ENCODE measurements at regions not wholly inside any gene's neighbourhood (a gene's known extent, or its start where the extent isn't known, plus 50 kb on each side); places are given as distances from the start of the nearest gene placed in this dataset.

GRCh38 chr2:198351647-198352046 is 547.3 kb downstream of the PLCL1 start:
- DNase-seq = no peak
- Histone ChIP-seq H3K4me3 (no peak overlapping the region), H3K9me3 (no peaks in the 10 kb centered on the region), H3K27me3 (no peaks in the 10 kb centered on the region), H3K27ac (no peak overlapping the region), H3K36me3 (no peaks in the 10 kb centered on the region), H3K4me1 (no peaks in the 10 kb centered on the region)
- no peak for ATAC-seq
- WGBS (ENCODE audit: insufficient coverage, low coverage, low lambda C conversion rate, missing lambda C conversion rate) = 53% methylated on average over 4 of the region's 4 CpGs
- TF ChIP-seq POLR2A (IDR thresholded peaks at IDR 0.05) = no peak
- no peak for TF ChIP-seq CTCF (IDR thresholded peaks at IDR 0.05)
- intact Hi-C loops (cut with DNase I) = no loop called here

DNA sequence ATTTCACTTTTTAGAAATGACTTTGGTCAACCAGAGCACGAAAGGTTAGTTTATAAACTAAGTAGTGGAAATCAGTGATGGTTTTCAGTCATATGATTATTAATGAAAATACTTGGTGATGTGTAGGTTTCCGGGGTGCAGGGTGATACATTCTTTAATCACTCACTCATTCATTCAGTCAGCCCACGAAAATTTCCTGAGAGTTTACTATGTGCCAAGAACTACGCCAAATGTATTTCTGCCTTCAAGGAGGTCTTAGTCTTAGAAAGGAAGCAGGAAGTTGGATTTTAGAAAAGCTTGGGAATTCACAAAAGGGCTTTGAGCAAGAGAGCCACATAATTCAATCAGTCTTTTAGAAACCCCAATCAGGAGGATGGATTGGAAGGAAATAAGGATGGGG is 543.6 kb downstream of the PLCL1 start:
- intact Hi-C loops (cut with DNase I) = no loop called here
- no peak for ATAC-seq
- peaks cover 0 to 4% of the 10 kb centered on the region in 2 donors for H3K27me3 ChIP-seq
- WGBS (ENCODE audit: insufficient coverage, low coverage, low lambda C conversion rate, missing lambda C conversion rate) = 59% methylated on average over 4 of the region's 4 CpGs
- H3K4me3 ChIP-seq = no peak overlapping the region
- no peaks in the 10 kb centered on the region for H3K36me3 ChIP-seq
- no peaks in the 10 kb centered on the region for H3K9me3 ChIP-seq
- no peak for TF ChIP-seq POLR2A (IDR thresholded peaks at IDR 0.05)
- TF ChIP-seq CTCF (IDR thresholded peaks at IDR 0.05) = no peak
- no peak overlapping the region for H3K27ac ChIP-seq
- DNase-seq = no peak
- no peaks in the 10 kb centered on the region for H3K4me1 ChIP-seq

DNA sequence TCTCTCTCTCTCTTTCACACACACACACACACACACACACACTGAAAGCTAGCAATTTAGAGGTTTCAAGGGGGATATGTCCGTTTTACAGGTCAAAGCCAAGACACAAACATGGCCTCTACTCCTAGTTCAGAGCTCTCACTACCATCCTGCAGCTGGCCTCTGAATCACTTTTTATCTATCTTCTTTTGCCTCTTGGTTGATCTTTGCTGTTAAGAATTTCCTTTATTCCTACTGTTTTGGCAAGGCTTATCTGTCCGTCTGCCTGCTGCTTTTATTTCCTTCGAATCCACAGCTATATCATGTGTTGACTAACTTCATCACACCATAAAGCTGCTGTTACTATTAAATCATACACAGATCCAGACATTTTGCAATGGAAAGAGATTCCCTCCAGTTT is 543.0 kb downstream of the PLCL1 start:
- Histone ChIP-seq H3K4me1 (no peaks in the 10 kb centered on the region), H3K36me3 (no peaks in the 10 kb centered on the region), H3K27ac (no peak overlapping the region), H3K27me3 (peaks cover 0 to 4% of the 10 kb centered on the region in 2 donors), H3K4me3 (no peak overlapping the region), H3K9me3 (no peaks in the 10 kb centered on the region)
- DNase-seq (no peak), ATAC-seq (no peak)
- WGBS (ENCODE audit: insufficient coverage, low coverage, low lambda C conversion rate, missing lambda C conversion rate) = 37% methylated on average over 3 of the region's 3 CpGs
- TF ChIP-seq POLR2A (IDR thresholded peaks at IDR 0.05) = no peak
- TF ChIP-seq CTCF (IDR thresholded peaks at IDR 0.05) = no peak
- intact Hi-C loops (cut with DNase I) = no loop called here

DNA sequence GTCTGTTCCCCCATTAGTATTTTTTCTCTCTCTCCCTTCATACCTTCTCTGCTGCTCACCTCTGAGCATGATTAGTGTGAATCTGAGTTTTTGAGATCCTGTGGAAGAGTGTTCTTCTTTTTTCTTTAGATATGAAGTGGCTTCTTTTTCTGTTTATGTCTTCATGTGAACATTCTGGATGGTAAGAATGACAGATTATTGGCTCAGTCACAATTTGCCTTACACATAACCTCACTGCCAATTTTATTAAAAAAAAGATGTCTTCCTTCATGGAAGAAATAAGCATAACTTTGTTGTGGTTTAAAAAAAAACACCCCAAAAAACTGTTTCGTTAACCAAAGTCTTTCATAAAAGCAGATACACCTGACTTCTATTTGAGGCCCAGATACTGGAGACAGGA is 539.1 kb downstream of the PLCL1 start:
- ATAC-seq = no peak
- Histone ChIP-seq H3K27ac (no peak overlapping the region), H3K4me3 (no peak overlapping the region), H3K9me3 (no peaks in the 10 kb centered on the region), H3K27me3 (peaks cover 0 to 4% of the 10 kb centered on the region in 2 donors), H3K36me3 (no peaks in the 10 kb centered on the region), H3K4me1 (no peaks in the 10 kb centered on the region)
- TF ChIP-seq CTCF (IDR thresholded peaks at IDR 0.05) (no peak), POLR2A (IDR thresholded peaks at IDR 0.05) (no peak)
- intact Hi-C loops (cut with DNase I) = no loop called here
- no peak for DNase-seq
- 78% methylated on average over 1 of the region's 1 CpG for WGBS (ENCODE audit: insufficient coverage, low coverage, low lambda C conversion rate, missing lambda C conversion rate)

DNA sequence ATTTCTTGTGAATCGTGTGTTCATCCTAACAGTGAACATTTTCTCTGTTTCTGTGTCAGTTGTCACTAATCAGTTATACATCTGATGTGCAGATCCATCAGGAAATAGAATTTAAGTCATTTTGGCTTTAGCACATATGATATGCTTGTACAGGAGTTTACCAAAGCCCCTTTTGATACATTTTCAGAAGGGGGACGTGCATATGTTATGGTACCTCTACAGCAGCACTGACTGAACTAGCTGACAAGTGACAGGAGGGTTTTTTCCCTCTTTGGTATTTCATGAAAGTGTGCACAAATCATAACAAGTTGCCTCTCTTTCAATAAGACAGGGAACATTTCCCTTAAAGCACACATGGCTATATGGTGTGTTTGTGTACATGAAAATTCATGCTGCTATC is 536.5 kb downstream of the PLCL1 start:
- no peak for TF ChIP-seq CTCF (IDR thresholded peaks at IDR 0.05)
- TF ChIP-seq POLR2A (IDR thresholded peaks at IDR 0.05) = no peak
- Histone ChIP-seq H3K4me3 (no peak overlapping the region), H3K36me3 (no peaks in the 10 kb centered on the region), H3K9me3 (no peaks in the 10 kb centered on the region), H3K27me3 (peaks cover 0 to 4% of the 10 kb centered on the region in 2 donors), H3K4me1 (no peaks in the 10 kb centered on the region), H3K27ac (no peak overlapping the region)
- intact Hi-C loops (cut with DNase I) = no loop called here
- no peak for ATAC-seq
- WGBS (ENCODE audit: insufficient coverage, low coverage, low lambda C conversion rate, missing lambda C conversion rate) = 44% methylated on average over 2 of the region's 2 CpGs
- no peak for DNase-seq
